Activated B cell treated with CpG ODN at 0.5 μM for 24 hours (primary cell): ENCODE measurements at regions not wholly inside any gene's neighbourhood (a gene's known extent, or its start where the extent isn't known, plus 50 kb on each side); places are given as distances from the start of the nearest gene placed in this dataset.

Experiments
- ATAC-seq: fragments of 200-7000 bp; cut with Tn5 transposase; one replicate; pipeline ENCODE4 v1.10.0; 2021; ENCODE audit warnings: low read depth, mild to moderate bottlenecking, moderate library complexity
- CTCF ChIA-PET: fragments of 350-600 bp; sonication (Branson Sonifier 250); formaldehyde crosslinking; loops from one replicate; lab custom pipeline; 2021; ENCODE audit warnings: antibody characterized with exemption; lab: Charles Lee
- POLR2A ChIA-PET: fragments of 350-600 bp; sonication (Branson Sonifier 250); formaldehyde crosslinking; loops from one replicate; lab custom pipeline; 2021; ENCODE audit warnings: antibody characterized with exemption; lab: Charles Lee
- DNase-seq: peaks from one replicate; pipeline ENCODE4 v3.0.0; 2022
- H3K27ac Mint-ChIP-seq: one replicate; pipeline ENCODE4 v1.8.0; 2020; ENCODE audit warnings: mixed read lengths
- H3K27me3 Mint-ChIP-seq: one replicate; pipeline ENCODE4 v1.8.0; 2021; ENCODE audit warnings: mixed read lengths
- H3K36me3 Mint-ChIP-seq: one replicate; pipeline ENCODE4 v1.8.0; 2021; ENCODE audit warnings: low read depth, mixed read lengths
- H3K4me1 Mint-ChIP-seq: one replicate; pipeline ENCODE4 v1.8.0; 2021; ENCODE audit warnings: mixed read lengths
- H3K4me3 Mint-ChIP-seq: one replicate; pipeline ENCODE4 v1.8.0; 2020; ENCODE audit warnings: mild to moderate bottlenecking, mixed read lengths
- H3K9me3 Mint-ChIP-seq: one replicate; pipeline ENCODE4 v1.8.0; 2020; ENCODE audit warnings: mixed read lengths
- CTCF ChIP-seq: fragments of 200-600 bp; IDR thresholded peaks from one replicate; pipeline ENCODE4 v1.8.0; 2022; ENCODE audit warnings: antibody characterized with exemption, mild to moderate bottlenecking
- intact Hi-C: fragments of 100-400 bp; cut with micrococcal nuclease; formaldehyde crosslinking; loops from one replicate; pipeline ENCODE4 v1.15.1; 2024

GRCh38 chr16:86364653-86365380 is 145.5 kb upstream of the FOXF1 start:
- no peak for TF ChIP-seq CTCF
- intact Hi-C loops: no loop called here
- Mint-ChIP-seq H3K4me3 (no peak overlapping the region), H3K27me3 (peaks cover 9% of the 10 kb centered on the region), H3K4me1 (no peaks in the 10 kb centered on the region), H3K36me3 (no peaks in the 10 kb centered on the region), H3K27ac (no peak overlapping the region), H3K9me3 (no peaks in the 10 kb centered on the region)
- ATAC-seq: no peak
- ChIA-PET POLR2A (no interaction called here), CTCF (no interaction called here)
- DNase-seq: no peak

- CTCF ChIA-PET: no interaction called here
- Mint-ChIP-seq H3K9me3 (no peaks in the 10 kb centered on the region), H3K4me3 (no peak overlapping the region)
Observed at GRCh38 chr16:86365513-86366273, 144.6 kb upstream of the FOXF1 start.

GRCh38 chr16:86366481-86366880 is 143.8 kb upstream of the FOXF1 start:
- no peak for DNase-seq
- H3K9me3 Mint-ChIP-seq: no peaks in the 10 kb centered on the region
- H3K4me1 Mint-ChIP-seq: no peaks in the 10 kb centered on the region
- ChIA-PET CTCF (no interaction called here), POLR2A (no interaction called here)
- TF ChIP-seq CTCF: no peak
- no peaks in the 10 kb centered on the region for H3K36me3 Mint-ChIP-seq
- H3K27me3 Mint-ChIP-seq: peaks cover 6% of the 10 kb centered on the region
- no peak overlapping the region for H3K4me3 Mint-ChIP-seq
- H3K27ac Mint-ChIP-seq: no peak overlapping the region
- no peak for ATAC-seq
- intact Hi-C loops: no loop called here

More at GRCh38 chr16:86365513-86366273, 144.6 kb upstream of the FOXF1 start:
- H3K4me1 Mint-ChIP-seq: no peaks in the 10 kb centered on the region
- ATAC-seq (no peak), DNase-seq (no peak)
- no peaks in the 10 kb centered on the region for H3K36me3 Mint-ChIP-seq
- peaks cover 9% of the 10 kb centered on the region for H3K27me3 Mint-ChIP-seq
- POLR2A ChIA-PET: no interaction called here
- H3K27ac Mint-ChIP-seq: no peak overlapping the region
- intact Hi-C loops: no loop called here
- no peak for TF ChIP-seq CTCF

- Mint-ChIP-seq H3K4me1 (no peaks in the 10 kb centered on the region), H3K9me3 (no peaks in the 10 kb centered on the region), H3K4me3 (no peak overlapping the region), H3K27ac (no peak overlapping the region), H3K36me3 (no peaks in the 10 kb centered on the region), H3K27me3 (peaks cover 4% of the 10 kb centered on the region)
- ChIA-PET CTCF (no interaction called here), POLR2A (no interaction called here)
- ATAC-seq: no peak
- no peak for DNase-seq
- intact Hi-C loops: no loop called here
- no peak for TF ChIP-seq CTCF
Observed at GRCh38 chr16:86367291-86368072, 142.8 kb upstream of the FOXF1 start.

- POLR2A ChIA-PET: no interaction called here
- intact Hi-C loops: no loop called here
- Mint-ChIP-seq H3K27me3 (peaks cover 7% of the 10 kb centered on the region), H3K4me1 (no peaks in the 10 kb centered on the region), H3K27ac (no peak overlapping the region), H3K9me3 (no peaks in the 10 kb centered on the region), H3K4me3 (no peak overlapping the region), H3K36me3 (no peaks in the 10 kb centered on the region)
- ATAC-seq: no peak
- TF ChIP-seq CTCF: no peak
- DNase-seq: no peak
- CTCF ChIA-PET: no interaction called here
Observed at GRCh38 chr16:86368261-86368660, 142.1 kb upstream of the FOXF1 start.
